ACHN (cell line): ENCODE measurements at regions not wholly inside any gene's neighbourhood (a gene's known extent, or its start where the extent isn't known, plus 50 kb on each side); places are given as distances from the start of the nearest gene placed in this dataset.

Source experiments
- DNase-seq: peaks from one replicate; pipeline ENCODE4 v3.0.0-alpha.2; 2015
- in situ Hi-C: cut with HindIII; loops from 2 replicates; pipeline ENCODE4 v1.10.0; 2017; ENCODE audit warnings: low sequenced_read_pairs, low pct_ligation_motif_present, low pct_unique_long_range_greater_than_20kb

- in situ Hi-C loops: no loop called here
Measured at GRCh38 chr2:41504532-41504931, 543.3 kb upstream of the PKDCC start.

GRCh38 chr2:41510108-41510507 lies 537.7 kb upstream of the PKDCC start:
- in situ Hi-C loops: no loop called here
- DNase-seq: no peak

More at GRCh38 chr2:41504532-41504931, 543.3 kb upstream of the PKDCC start:
- DNase-seq: no peak

- no peak for DNase-seq
- in situ Hi-C loops: no loop called here
Measured at GRCh38 chr2:41521211-41521610, 526.6 kb upstream of the PKDCC start.

GRCh38 chr2:41527525-41528323 lies 520.1 kb upstream of the PKDCC start:
- in situ Hi-C loops: no loop called here
- DNase-seq: no peak

GRCh38 chr2:41535575-41535974 lies 512.2 kb upstream of the PKDCC start:
- in situ Hi-C loops: no loop called here
- DNase-seq: no peak

GRCh38 chr2:41540272-41540998 lies 507.4 kb upstream of the PKDCC start:
- in situ Hi-C loops: no loop called here
- no peak for DNase-seq

- in situ Hi-C loops: no loop called here
- DNase-seq: no peak
Measured at GRCh38 chr2:41543726-41544125, 504.1 kb upstream of the PKDCC start.

- DNase-seq: no peak
- in situ Hi-C loops: no loop called here
Measured at GRCh38 chr2:41544709-41545108, 503.1 kb upstream of the PKDCC start.

GRCh38 chr2:41546031-41546430 lies 501.8 kb upstream of the PKDCC start:
- in situ Hi-C loops: no loop called here
- no peak for DNase-seq

GRCh38 chr2:41568648-41569047 lies 479.2 kb upstream of the PKDCC start:
- in situ Hi-C loops: no loop called here

GRCh38 chr2:41572154-41572553 lies 475.7 kb upstream of the PKDCC start:
- in situ Hi-C loops: no loop called here
- no peak for DNase-seq

More at GRCh38 chr2:41568648-41569047, 479.2 kb upstream of the PKDCC start:
- DNase-seq: no peak

GRCh38 chr2:41576423-41576822 lies 471.4 kb upstream of the PKDCC start:
- DNase-seq: no peak
- in situ Hi-C loops: no loop called here

- no peak for DNase-seq
- in situ Hi-C loops: no loop called here
Measured at GRCh38 chr2:41579806-41580205, 468.0 kb upstream of the PKDCC start.

GRCh38 chr2:41580806-41581205 lies 467.0 kb upstream of the PKDCC start:
- DNase-seq: no peak

GRCh38 chr2:41595240-41595639 lies 452.6 kb upstream of the PKDCC start:
- in situ Hi-C loops: no loop called here
- DNase-seq: no peak

More at GRCh38 chr2:41580806-41581205, 467.0 kb upstream of the PKDCC start:
- in situ Hi-C loops: no loop called here

- in situ Hi-C loops: no loop called here
Measured at GRCh38 chr2:41597680-41598079, 450.1 kb upstream of the PKDCC start.

GRCh38 chr2:41598161-41598894 lies 449.5 kb upstream of the PKDCC start:
- in situ Hi-C loops: no loop called here
- no peak for DNase-seq

More at GRCh38 chr2:41597680-41598079, 450.1 kb upstream of the PKDCC start:
- no peak for DNase-seq

- in situ Hi-C loops: no loop called here
- DNase-seq: no peak
Measured at GRCh38 chr2:41600460-41600859, 447.4 kb upstream of the PKDCC start.

GRCh38 chr2:41602341-41602740 lies 445.5 kb upstream of the PKDCC start:
- no peak for DNase-seq
- in situ Hi-C loops: no loop called here
